ENCODE measurements at regions not wholly inside any gene's neighbourhood (a gene's known extent, or its start where the extent isn't known, plus 50 kb on each side); places are given as distances from the start of the nearest gene placed in this dataset.

- POLR2A ChIA-PET, result interaction anchor here (0.6 to 1.1 kb wide), 2 partner anchors 11 to 195 kb away, joined by 3 read pairs; no protein-coding TSS in a partner anchor
Measured at GRCh38 chr16:79864781-79865391, 264.3 kb upstream of the MAF start.

GRCh38 chr16:79864032-79864780, 263.7 kb upstream of the MAF start:
- POLR2A ChIA-PET, result interaction anchor here (0.6 to 1.1 kb wide), 3 partner anchors 12 to 194 kb away, joined by 3 read pairs; no protein-coding TSS in a partner anchor
- no peaks in the 10 kb centered on the region for H3K36me3 Mint-ChIP-seq (ENCODE audit: insufficient read depth, unreplicated experiment)
- no peak for TF ChIP-seq CTCF (IDR thresholded peaks at IDR 0.05; ENCODE audit: unreplicated experiment)
- H3K27ac Mint-ChIP-seq (ENCODE audit: low read depth, unreplicated experiment), result no peak overlapping the region
- no peaks in the 10 kb centered on the region for H3K9me3 Mint-ChIP-seq (ENCODE audit: unreplicated experiment)
- H3K4me1 Mint-ChIP-seq (ENCODE audit: insufficient read depth, unreplicated experiment), result peaks cover 8% of the 10 kb centered on the region
- no peak overlapping the region for H3K4me3 Mint-ChIP-seq (ENCODE audit: unreplicated experiment)
- DNase-seq (ENCODE audit: unreplicated experiment), result no peak
- intact Hi-C loops (cut with micrococcal nuclease), result no loop called here
- no peaks in the 10 kb centered on the region for H3K27me3 Mint-ChIP-seq (ENCODE audit: insufficient read depth, unreplicated experiment)
- CTCF ChIA-PET, result interaction anchor here (1.2 kb wide), 1 partner anchor 54 kb away, joined by 3 read pairs; no protein-coding TSS in a partner anchor
- no TSS peak for BruUV-seq (replicated peaks)

More at GRCh38 chr16:79864781-79865391, 264.3 kb upstream of the MAF start:
- H3K36me3 Mint-ChIP-seq (ENCODE audit: insufficient read depth, unreplicated experiment), result no peaks in the 10 kb centered on the region
- H3K9me3 Mint-ChIP-seq (ENCODE audit: unreplicated experiment), result no peaks in the 10 kb centered on the region
- CTCF ChIA-PET, result no interaction called here
- no peaks in the 10 kb centered on the region for H3K27me3 Mint-ChIP-seq (ENCODE audit: insufficient read depth, unreplicated experiment)
- H3K4me3 Mint-ChIP-seq (ENCODE audit: unreplicated experiment), result no peak overlapping the region
- intact Hi-C loops (cut with micrococcal nuclease), result no loop called here
- no TSS peak for BruUV-seq (replicated peaks)
- no peak for TF ChIP-seq CTCF (IDR thresholded peaks at IDR 0.05; ENCODE audit: unreplicated experiment)
- DNase-seq (ENCODE audit: unreplicated experiment), result no peak
- no peak overlapping the region for H3K27ac Mint-ChIP-seq (ENCODE audit: low read depth, unreplicated experiment)
- peaks cover 2% of the 10 kb centered on the region for H3K4me1 Mint-ChIP-seq (ENCODE audit: insufficient read depth, unreplicated experiment)

GRCh38 chr16:79863128-79864031, 262.8 kb upstream of the MAF start:
- BruUV-seq (replicated peaks), result no TSS peak
- H3K27ac Mint-ChIP-seq (ENCODE audit: low read depth, unreplicated experiment), result no peak overlapping the region
- no peaks in the 10 kb centered on the region for H3K9me3 Mint-ChIP-seq (ENCODE audit: unreplicated experiment)
- intact Hi-C loops (cut with micrococcal nuclease), result no loop called here
- H3K27me3 Mint-ChIP-seq (ENCODE audit: insufficient read depth, unreplicated experiment), result no peaks in the 10 kb centered on the region
- TF ChIP-seq CTCF (IDR thresholded peaks at IDR 0.05; ENCODE audit: unreplicated experiment), result no peak
- DNase-seq (ENCODE audit: unreplicated experiment), result no peak
- CTCF ChIA-PET, result interaction anchor here (0.6 to 1.2 kb wide), 3 partner anchors 26 to 602 kb away, joined by 3 to 6 read pairs (median 4); no protein-coding TSS in a partner anchor
- POLR2A ChIA-PET, result interaction anchor here (1.0 kb wide), 1 partner anchor 14 kb away, joined by 3 read pairs; no protein-coding TSS in a partner anchor
- H3K36me3 Mint-ChIP-seq (ENCODE audit: insufficient read depth, unreplicated experiment), result no peaks in the 10 kb centered on the region
- H3K4me1 Mint-ChIP-seq (ENCODE audit: insufficient read depth, unreplicated experiment), result peaks cover 8% of the 10 kb centered on the region
- H3K4me3 Mint-ChIP-seq (ENCODE audit: unreplicated experiment), result no peak overlapping the region

Measured in MCF 10A (cell line).